ENCODE measurements at regions not wholly inside any gene's neighbourhood (a gene's known extent, or its start where the extent isn't known, plus 50 kb on each side); places are given as distances from the start of the nearest gene placed in this dataset.

DNA sequence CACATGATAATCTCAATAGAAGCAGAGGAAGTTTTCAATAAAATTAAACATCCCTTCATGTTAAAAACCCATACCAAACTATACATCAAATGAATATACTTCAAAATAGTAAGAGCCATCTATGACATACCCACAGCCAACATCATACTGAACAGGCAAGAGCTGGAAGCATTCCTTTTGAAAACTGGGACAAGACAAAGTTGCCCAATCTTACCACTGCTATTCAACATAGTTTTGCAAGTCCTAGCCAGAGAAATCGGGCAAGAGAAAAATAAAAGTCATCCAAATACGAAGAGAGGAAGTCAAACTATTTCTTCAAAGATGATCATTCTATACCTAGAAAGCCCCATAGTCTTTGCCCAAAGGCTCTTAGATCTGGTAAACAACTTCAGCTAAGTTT lies 454.7 kb upstream of the PRICKLE1 start:
- Histone ChIP-seq H3K79me2 (ENCODE audit: insufficient read depth, low read length) (no peaks in the 10 kb centered on the region), H3K4me3 (replicated peaks in 1 of 3; ENCODE audit: low read depth in 2 of 3, low read length in 3 of 3) (no peak overlapping the region), H3K9ac (ENCODE audit: insufficient read depth, low read length, poor library complexity, severe bottlenecking) (no peak overlapping the region), H3K4me2 (replicated peaks; ENCODE audit: extremely low read depth, low read length, poor library complexity, severe bottlenecking) (no peak overlapping the region), H3K4me1 (ENCODE audit: control insufficient read depth in 1 of 2, insufficient read depth in 2 of 2, low read length in 2 of 2) (no peaks in the 10 kb centered on the region), H2AFZ (ENCODE audit: insufficient read depth, low read depth, low read length, poor library complexity, severe bottlenecking) (no peak overlapping the region), H3K9me3 (replicated peaks in 1 of 2; ENCODE audit: control insufficient read depth in 1 of 2, insufficient read depth in 1 of 2, low read length in 2 of 2) (peaks cover 2 to 6% of the 10 kb centered on the region in 2 donors), H3K36me3 (replicated peaks in 1 of 2; ENCODE audit: control insufficient read depth in 1 of 2, insufficient read depth in 2 of 2, low read length in 2 of 2) (no peaks in the 10 kb centered on the region), H3K27ac (ENCODE audit: low read depth in 1 of 2, low read length in 2 of 2) (no peak overlapping the region), H4K20me1 (ENCODE audit: insufficient read depth, low read length) (no peaks in the 10 kb centered on the region), H3K27me3 (ENCODE audit: control insufficient read depth in 2 of 2, insufficient read depth in 2 of 2, low read length in 2 of 2) (no peaks in the 10 kb centered on the region)
- 93% methylated on average over 2 of the region's 2 CpGs for WGBS (ENCODE audit: insufficient coverage)
- DNase-seq, result no peak
- Mint-ChIP-seq H3K9me3 (peaks cover 0 to 5% (median 1%) of the 10 kb centered on the region in 7 donors), H3K27ac (no peak overlapping the region), H3K36me3 (no peaks in the 10 kb centered on the region), H3K4me1 (no peaks in the 10 kb centered on the region), H3K27me3 (ENCODE audit: low read depth in 3 of 3) (no peaks in the 10 kb centered on the region), H3K4me3 (no peak overlapping the region)
- TF ChIP-seq, protein P1, sequence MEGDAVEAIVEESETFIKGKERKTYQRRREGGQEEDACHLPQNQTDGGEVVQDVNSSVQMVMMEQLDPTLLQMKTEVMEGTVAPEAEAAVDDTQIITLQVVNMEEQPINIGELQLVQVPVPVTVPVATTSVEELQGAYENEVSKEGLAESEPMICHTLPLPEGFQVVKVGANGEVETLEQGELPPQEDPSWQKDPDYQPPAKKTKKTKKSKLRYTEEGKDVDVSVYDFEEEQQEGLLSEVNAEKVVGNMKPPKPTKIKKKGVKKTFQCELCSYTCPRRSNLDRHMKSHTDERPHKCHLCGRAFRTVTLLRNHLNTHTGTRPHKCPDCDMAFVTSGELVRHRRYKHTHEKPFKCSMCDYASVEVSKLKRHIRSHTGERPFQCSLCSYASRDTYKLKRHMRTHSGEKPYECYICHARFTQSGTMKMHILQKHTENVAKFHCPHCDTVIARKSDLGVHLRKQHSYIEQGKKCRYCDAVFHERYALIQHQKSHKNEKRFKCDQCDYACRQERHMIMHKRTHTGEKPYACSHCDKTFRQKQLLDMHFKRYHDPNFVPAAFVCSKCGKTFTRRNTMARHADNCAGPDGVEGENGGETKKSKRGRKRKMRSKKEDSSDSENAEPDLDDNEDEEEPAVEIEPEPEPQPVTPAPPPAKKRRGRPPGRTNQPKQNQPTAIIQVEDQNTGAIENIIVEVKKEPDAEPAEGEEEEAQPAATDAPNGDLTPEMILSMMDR (IDR thresholded peaks at IDR 0.05), result no peak
- intact Hi-C loops (cut with micrococcal nuclease), result no loop called here

DNA sequence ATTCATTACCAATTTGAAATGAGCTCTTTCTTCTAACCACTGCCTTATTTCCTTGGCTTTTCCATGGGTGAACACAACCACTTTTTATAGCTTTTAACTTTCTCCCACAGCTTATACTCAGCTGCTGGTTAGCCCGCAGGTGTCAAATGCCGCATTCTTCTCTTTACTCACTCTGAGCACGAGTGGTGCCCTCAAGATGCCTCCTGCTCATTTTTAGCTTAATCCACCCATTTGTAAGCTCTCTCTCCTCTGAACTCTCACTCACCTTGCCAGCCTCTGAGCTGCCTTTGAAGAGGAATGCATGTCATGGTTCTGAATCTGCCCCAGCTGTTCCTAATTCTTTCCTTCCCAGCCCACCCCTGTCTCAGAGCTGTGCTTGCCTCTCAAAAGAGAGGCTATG lies 449.4 kb upstream of the PRICKLE1 start:
- TF ChIP-seq, protein P1 (IDR thresholded peaks at IDR 0.05), result no peak
- intact Hi-C loops (cut with micrococcal nuclease), result no loop called here
- no peak overlapping the region for H3K9ac ChIP-seq (ENCODE audit: insufficient read depth, low read length, poor library complexity, severe bottlenecking)
- no peaks in the 10 kb centered on the region for H3K36me3 ChIP-seq (replicated peaks in 1 of 2; ENCODE audit: control insufficient read depth in 1 of 2, insufficient read depth in 2 of 2, low read length in 2 of 2)
- H3K27me3 Mint-ChIP-seq (ENCODE audit: low read depth in 3 of 3), result peaks cover 0 to 1% (median 1%) of the 10 kb centered on the region in 3 donors
- H3K9me3 Mint-ChIP-seq, result peaks cover 2 to 19% (median 9%) of the 10 kb centered on the region in 7 donors
- DNase-seq, result no peak
- no peaks in the 10 kb centered on the region for H3K4me1 ChIP-seq (ENCODE audit: control insufficient read depth in 1 of 2, insufficient read depth in 2 of 2, low read length in 2 of 2)
- H3K4me2 ChIP-seq (replicated peaks; ENCODE audit: extremely low read depth, low read length, poor library complexity, severe bottlenecking), result no peak overlapping the region
- no peaks in the 10 kb centered on the region for H3K4me1 Mint-ChIP-seq
- WGBS (ENCODE audit: insufficient coverage), result 100% methylated on average over 2 of the region's 3 CpGs
- no peak overlapping the region for H3K27ac Mint-ChIP-seq
- H3K4me3 Mint-ChIP-seq, result no peak overlapping the region
- H4K20me1 ChIP-seq (ENCODE audit: insufficient read depth, low read length), result no peaks in the 10 kb centered on the region
- H3K4me3 ChIP-seq (replicated peaks in 1 of 3; ENCODE audit: low read depth in 2 of 3, low read length in 3 of 3), result no peak overlapping the region
- no peaks in the 10 kb centered on the region for H3K27me3 ChIP-seq (ENCODE audit: control insufficient read depth in 2 of 2, insufficient read depth in 2 of 2, low read length in 2 of 2)
- no peak overlapping the region for H3K27ac ChIP-seq (ENCODE audit: low read depth in 1 of 2, low read length in 2 of 2)
- H2AFZ ChIP-seq (ENCODE audit: insufficient read depth, low read depth, low read length, poor library complexity, severe bottlenecking), result no peak overlapping the region
- no peaks in the 10 kb centered on the region for H3K36me3 Mint-ChIP-seq
- H3K9me3 ChIP-seq (replicated peaks in 1 of 2; ENCODE audit: control insufficient read depth in 1 of 2, insufficient read depth in 1 of 2, low read length in 2 of 2), result peaks cover 6 to 9% of the 10 kb centered on the region in 2 donors
- no peaks in the 10 kb centered on the region for H3K79me2 ChIP-seq (ENCODE audit: insufficient read depth, low read length)
